ENCODE measurements at regions not wholly inside any gene's neighbourhood (a gene's known extent, or its start where the extent isn't known, plus 50 kb on each side); places are given as distances from the start of the nearest gene placed in this dataset.
"Not testable (repeated sequence)": the region's sequence is repeated elsewhere in the genome, so short reads cannot be mapped to it uniquely, and the experiment has no call there.

- no peak overlapping the region for H3K9ac ChIP-seq (ENCODE audit: control insufficient read depth, insufficient read depth, low read length)
- H3K36me3 ChIP-seq (ENCODE audit: control insufficient read depth in 2 of 2, insufficient read depth in 2 of 2, low read length in 1 of 2) = no peaks in the 10 kb centered on the region
- no peaks in the 10 kb centered on the region for H3K79me2 ChIP-seq (ENCODE audit: control insufficient read depth, insufficient read depth, low read length)
- H4K20me1 ChIP-seq (ENCODE audit: control insufficient read depth, insufficient read depth) = no peaks in the 10 kb centered on the region
- H3K9me3 ChIP-seq (replicated peaks; ENCODE audit: control insufficient read depth, insufficient read depth, low read length) = no peaks in the 10 kb centered on the region
- no peak for DNase-seq (ENCODE audit: low read depth, low spot score)
- H3K4me2 ChIP-seq (ENCODE audit: control insufficient read depth, insufficient read depth) = no peak overlapping the region
- no peaks in the 10 kb centered on the region for H3K27me3 ChIP-seq (replicated peaks in 1 of 2; ENCODE audit: control insufficient read depth in 2 of 2, insufficient read depth in 2 of 2, low read length in 1 of 2)
- H2AFZ ChIP-seq (ENCODE audit: control insufficient read depth, low read depth, low read length) = no peak overlapping the region
- ChIA-PET RAD21 (ENCODE audit: unreplicated experiment) (interaction anchor here (0.7 to 1.1 kb wide), 2 partner anchors 67 to 1140 kb away, joined by 3 read pairs; no protein-coding TSS in a partner anchor), SMC1A (ENCODE audit: uncharacterized antibody, unreplicated experiment) (interaction anchor here (0.6 to 1.6 kb wide), 9 partner anchors 9 to 207 kb away, joined by 3 to 5 read pairs (median 4); no protein-coding TSS in a partner anchor), CTCF (interaction anchor here (0.5 to 1.2 kb wide), 4 partner anchors 12 to 115 kb away, joined by 3 to 4 read pairs (median 3); no protein-coding TSS in a partner anchor), POLR2A (no interaction called here)
- FAIRE-seq = no peak
- BruUV-seq (replicated peaks) = no TSS peak
- intact Hi-C loops (cut with micrococcal nuclease; ENCODE audit: unreplicated experiment) = no loop called here
- ATAC-seq = no peak
- TF ChIP-seq REST (IDR thresholded peaks at IDR 0.05; ENCODE audit: low read depth, low read length) (no peak), SP1 (IDR thresholded peaks at IDR 0.05; ENCODE audit: low read depth, low read length) (no peak), NFYB (IDR thresholded peaks at IDR 0.05; ENCODE audit: insufficient read depth, low read depth, low read length) (no peak), BACH1 (IDR thresholded peaks at IDR 0.05; ENCODE audit: borderline replicate concordance) (no peak)
- 43% methylated on average over 5 of the region's 5 CpGs for WGBS (ENCODE audit: insufficient coverage, insufficient replicate concordance, low lambda C conversion rate, missing lambda C conversion rate)
- H3K4me3 ChIP-seq = no peak overlapping the region
- no peak overlapping the region for H3K27ac ChIP-seq (ENCODE audit: control insufficient read depth, insufficient read depth)
- H3K4me1 ChIP-seq (ENCODE audit: control insufficient read depth, insufficient read depth, low read length) = no peaks in the 10 kb centered on the region
- in situ Hi-C loops (cut with MboI) = no loop called here
Measured at GRCh38 chr7:46600340-46600739, 679.3 kb upstream of the IGFBP3 start.

GRCh38 chr7:46594831-46595230, 673.8 kb upstream of the IGFBP3 start:
- DNase-seq (ENCODE audit: low read depth, low spot score); H3K9me3 ChIP-seq (replicated peaks; ENCODE audit: control insufficient read depth, insufficient read depth, low read length); H3K4me2 ChIP-seq (ENCODE audit: control insufficient read depth, insufficient read depth); H3K4me1 ChIP-seq (ENCODE audit: control insufficient read depth, insufficient read depth, low read length); H3K9ac ChIP-seq (ENCODE audit: control insufficient read depth, insufficient read depth, low read length); H3K27me3 ChIP-seq (replicated peaks in 1 of 2; ENCODE audit: control insufficient read depth in 2 of 2, insufficient read depth in 2 of 2, low read length in 1 of 2); FAIRE-seq; POLR2A ChIA-PET; RAD21 ChIA-PET (ENCODE audit: unreplicated experiment); SMC1A ChIA-PET (ENCODE audit: uncharacterized antibody, unreplicated experiment); BruUV-seq (replicated peaks); H4K20me1 ChIP-seq (ENCODE audit: control insufficient read depth, insufficient read depth); in situ Hi-C loops (cut with MboI); H3K4me3 ChIP-seq; intact Hi-C loops (cut with micrococcal nuclease; ENCODE audit: unreplicated experiment); H3K27ac ChIP-seq (ENCODE audit: control insufficient read depth, insufficient read depth); H3K36me3 ChIP-seq (ENCODE audit: control insufficient read depth in 2 of 2, insufficient read depth in 2 of 2, low read length in 1 of 2); H3K79me2 ChIP-seq (ENCODE audit: control insufficient read depth, insufficient read depth, low read length); CTCF ChIA-PET; ATAC-seq; H2AFZ ChIP-seq (ENCODE audit: control insufficient read depth, low read depth, low read length): not testable (repeated sequence)
- WGBS (ENCODE audit: insufficient coverage, insufficient replicate concordance, low lambda C conversion rate, missing lambda C conversion rate) = 32% methylated on average over 1 of the region's 1 CpG

- FAIRE-seq; intact Hi-C loops (cut with micrococcal nuclease; ENCODE audit: unreplicated experiment); H4K20me1 ChIP-seq (ENCODE audit: control insufficient read depth, insufficient read depth); H3K4me2 ChIP-seq (ENCODE audit: control insufficient read depth, insufficient read depth); H3K79me2 ChIP-seq (ENCODE audit: control insufficient read depth, insufficient read depth, low read length); RAD21 ChIA-PET (ENCODE audit: unreplicated experiment); ATAC-seq; POLR2A ChIA-PET; H3K27me3 ChIP-seq (replicated peaks in 1 of 2; ENCODE audit: control insufficient read depth in 2 of 2, insufficient read depth in 2 of 2, low read length in 1 of 2); in situ Hi-C loops (cut with MboI); H3K36me3 ChIP-seq (ENCODE audit: control insufficient read depth in 2 of 2, insufficient read depth in 2 of 2, low read length in 1 of 2); BruUV-seq (replicated peaks); H3K4me1 ChIP-seq (ENCODE audit: control insufficient read depth, insufficient read depth, low read length); CTCF ChIA-PET; H3K27ac ChIP-seq (ENCODE audit: control insufficient read depth, insufficient read depth); H3K4me3 ChIP-seq; H3K9ac ChIP-seq (ENCODE audit: control insufficient read depth, insufficient read depth, low read length); DNase-seq (ENCODE audit: low read depth, low spot score); H2AFZ ChIP-seq (ENCODE audit: control insufficient read depth, low read depth, low read length); H3K9me3 ChIP-seq (replicated peaks; ENCODE audit: control insufficient read depth, insufficient read depth, low read length): not testable (repeated sequence)
- SMC1A ChIA-PET (ENCODE audit: uncharacterized antibody, unreplicated experiment) = interaction anchor here (0.7 to 1.2 kb wide), 4 partner anchors 18 to 326 kb away, joined by 3 read pairs; no protein-coding TSS in a partner anchor
- 18% methylated on average over 10 of the region's 10 CpGs for WGBS (ENCODE audit: insufficient coverage, insufficient replicate concordance, low lambda C conversion rate, missing lambda C conversion rate)
Measured at GRCh38 chr7:46590918-46591905, 670.1 kb upstream of the IGFBP3 start.
